ENCODE measurements at regions not wholly inside any gene's neighbourhood (a gene's known extent, or its start where the extent isn't known, plus 50 kb on each side); places are given as distances from the start of the nearest gene placed in this dataset.

DNA sequence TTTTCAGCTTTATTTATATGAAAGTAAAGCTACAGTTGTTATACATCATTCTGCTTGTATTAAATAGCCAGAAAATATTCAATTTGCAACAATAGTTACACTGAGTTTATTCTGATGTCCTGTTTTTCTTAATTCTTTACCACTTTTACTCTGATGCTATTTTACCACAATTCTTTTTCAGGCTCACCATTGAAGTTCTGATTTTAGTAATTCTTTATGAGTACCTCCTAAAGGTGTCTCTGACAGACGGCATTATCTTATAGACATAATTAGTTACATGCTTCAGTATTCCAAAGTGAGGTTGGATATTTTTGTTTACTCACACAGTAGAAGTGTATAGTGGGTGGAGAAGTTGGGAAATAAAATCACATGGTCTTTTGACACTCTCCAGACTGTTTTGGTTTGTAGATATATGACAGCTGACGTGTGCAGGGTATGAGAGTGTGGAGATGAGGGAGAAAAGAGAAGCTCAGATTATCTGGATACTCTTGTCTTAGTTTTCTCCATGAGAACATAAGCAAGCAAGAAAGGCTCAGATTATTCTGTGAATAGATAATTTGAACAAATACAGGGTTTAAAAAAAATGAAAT is 97.4 kb downstream of the FBXO4 start:
- TF ChIP-seq MAX (IDR thresholded peaks at IDR 0.05) (no peak), CTCF (IDR thresholded peaks at IDR 0.05; ENCODE audit: low read depth, low read length, missing input control) (no peak)

Measured in liver (tissue), 2 donors.